ENCODE measurements at regions not wholly inside any gene's neighbourhood (a gene's known extent, or its start where the extent isn't known, plus 50 kb on each side); places are given as distances from the start of the nearest gene placed in this dataset.
A peak's percentile ranks its signal among the peaks of the same experiment; 100 is the strongest.

DNA sequence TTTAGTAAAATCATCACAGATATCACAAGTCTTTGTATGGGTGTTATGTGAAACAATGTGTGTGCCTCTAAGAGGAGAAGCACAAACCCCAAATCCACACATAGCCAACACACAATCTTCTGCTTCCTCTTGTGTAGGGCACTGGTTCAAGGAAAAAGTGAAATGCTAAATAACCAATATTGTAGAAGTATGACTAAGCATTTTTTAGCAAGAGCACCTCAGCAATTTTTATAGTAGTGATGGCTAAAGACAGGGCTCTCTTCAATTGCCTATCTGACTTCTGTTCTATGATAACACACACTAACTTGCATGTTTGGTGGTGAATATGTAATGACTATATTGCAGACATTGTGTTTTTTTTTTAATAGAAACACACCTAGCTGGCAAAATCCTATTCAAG is 997.9 kb upstream of the ALCAM start:
- no peaks in the 10 kb centered on the region for H3K36me3 Mint-ChIP-seq (ENCODE audit: low read depth)
- no peak overlapping the region for H3K27ac Mint-ChIP-seq (ENCODE audit: unreplicated experiment)
- no peak overlapping the region for H3K4me3 Mint-ChIP-seq (ENCODE audit: unreplicated experiment)
- H3K9me3 Mint-ChIP-seq (ENCODE audit: low read depth) = peaks cover 4% of the 10 kb centered on the region
- peaks cover 4% of the 10 kb centered on the region for H3K4me1 Mint-ChIP-seq (ENCODE audit: low read depth)
- no peaks in the 10 kb centered on the region for H3K27me3 Mint-ChIP-seq (ENCODE audit: low read depth)
- no peak for DNase-seq (ENCODE audit: low spot score)
- TF ChIP-seq, protein P1, sequence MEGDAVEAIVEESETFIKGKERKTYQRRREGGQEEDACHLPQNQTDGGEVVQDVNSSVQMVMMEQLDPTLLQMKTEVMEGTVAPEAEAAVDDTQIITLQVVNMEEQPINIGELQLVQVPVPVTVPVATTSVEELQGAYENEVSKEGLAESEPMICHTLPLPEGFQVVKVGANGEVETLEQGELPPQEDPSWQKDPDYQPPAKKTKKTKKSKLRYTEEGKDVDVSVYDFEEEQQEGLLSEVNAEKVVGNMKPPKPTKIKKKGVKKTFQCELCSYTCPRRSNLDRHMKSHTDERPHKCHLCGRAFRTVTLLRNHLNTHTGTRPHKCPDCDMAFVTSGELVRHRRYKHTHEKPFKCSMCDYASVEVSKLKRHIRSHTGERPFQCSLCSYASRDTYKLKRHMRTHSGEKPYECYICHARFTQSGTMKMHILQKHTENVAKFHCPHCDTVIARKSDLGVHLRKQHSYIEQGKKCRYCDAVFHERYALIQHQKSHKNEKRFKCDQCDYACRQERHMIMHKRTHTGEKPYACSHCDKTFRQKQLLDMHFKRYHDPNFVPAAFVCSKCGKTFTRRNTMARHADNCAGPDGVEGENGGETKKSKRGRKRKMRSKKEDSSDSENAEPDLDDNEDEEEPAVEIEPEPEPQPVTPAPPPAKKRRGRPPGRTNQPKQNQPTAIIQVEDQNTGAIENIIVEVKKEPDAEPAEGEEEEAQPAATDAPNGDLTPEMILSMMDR (IDR thresholded peaks at IDR 0.05) = no peak

DNA sequence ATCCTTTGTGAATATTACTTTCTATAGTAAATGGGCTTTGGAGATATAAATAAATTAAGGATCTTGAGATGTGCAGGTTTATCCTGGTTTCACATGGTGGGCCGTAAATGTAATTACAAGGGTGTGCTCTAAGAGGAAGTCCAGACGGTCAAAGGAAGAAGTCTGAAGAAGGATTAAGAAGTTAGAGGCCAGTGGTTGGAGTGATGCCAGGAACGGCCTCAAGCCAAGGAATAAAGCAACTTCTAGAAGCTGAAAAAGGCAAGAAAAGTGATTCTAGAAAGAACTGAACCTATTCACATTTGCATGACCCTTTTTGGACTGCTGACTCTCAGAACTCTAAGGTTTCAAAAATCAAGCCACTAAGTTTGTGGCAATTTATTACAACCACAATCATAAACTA is 981.3 kb upstream of the ALCAM start:
- peaks cover 7% of the 10 kb centered on the region for H3K4me1 Mint-ChIP-seq (ENCODE audit: low read depth)
- H3K27ac Mint-ChIP-seq (ENCODE audit: unreplicated experiment) = no peak overlapping the region
- no peaks in the 10 kb centered on the region for H3K27me3 Mint-ChIP-seq (ENCODE audit: low read depth)
- H3K9me3 Mint-ChIP-seq (ENCODE audit: low read depth) = peaks cover 6% of the 10 kb centered on the region
- DNase-seq (ENCODE audit: low spot score) = no peak
- H3K36me3 Mint-ChIP-seq (ENCODE audit: low read depth) = no peaks in the 10 kb centered on the region
- TF ChIP-seq, protein P1 (IDR thresholded peaks at IDR 0.05) = no peak
- H3K4me3 Mint-ChIP-seq (ENCODE audit: unreplicated experiment) = no peak overlapping the region

DNA sequence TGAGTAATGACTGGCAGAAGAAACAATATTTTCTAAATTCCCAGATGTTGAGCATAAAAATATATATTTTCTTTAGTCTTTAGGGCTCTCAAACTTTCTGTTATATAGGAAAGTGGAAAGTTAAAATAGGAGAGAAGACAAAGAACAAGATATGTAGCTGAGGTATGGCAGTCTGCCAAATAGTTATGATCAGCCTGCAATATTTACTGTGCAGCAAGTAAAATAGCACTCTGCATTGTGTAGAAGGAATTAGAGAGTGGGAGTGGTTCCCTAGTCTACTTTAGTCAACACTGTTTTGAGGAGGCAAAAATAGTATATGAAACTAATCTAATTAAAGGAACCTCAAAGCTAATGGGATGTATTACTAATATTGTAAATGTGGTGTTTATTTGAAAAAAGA is 978.1 kb upstream of the ALCAM start:
- H3K4me1 Mint-ChIP-seq (ENCODE audit: low read depth) = peaks cover 8% of the 10 kb centered on the region
- no peaks in the 10 kb centered on the region for H3K27me3 Mint-ChIP-seq (ENCODE audit: low read depth)
- no peak overlapping the region for H3K4me3 Mint-ChIP-seq (ENCODE audit: unreplicated experiment)
- H3K9me3 Mint-ChIP-seq (ENCODE audit: low read depth) = peaks cover 5% of the 10 kb centered on the region
- TF ChIP-seq, protein P1 (IDR thresholded peaks at IDR 0.05) = no peak
- no peaks in the 10 kb centered on the region for H3K36me3 Mint-ChIP-seq (ENCODE audit: low read depth)
- DNase-seq (ENCODE audit: low spot score) = no peak
- H3K27ac Mint-ChIP-seq (ENCODE audit: unreplicated experiment) = no peak overlapping the region

DNA sequence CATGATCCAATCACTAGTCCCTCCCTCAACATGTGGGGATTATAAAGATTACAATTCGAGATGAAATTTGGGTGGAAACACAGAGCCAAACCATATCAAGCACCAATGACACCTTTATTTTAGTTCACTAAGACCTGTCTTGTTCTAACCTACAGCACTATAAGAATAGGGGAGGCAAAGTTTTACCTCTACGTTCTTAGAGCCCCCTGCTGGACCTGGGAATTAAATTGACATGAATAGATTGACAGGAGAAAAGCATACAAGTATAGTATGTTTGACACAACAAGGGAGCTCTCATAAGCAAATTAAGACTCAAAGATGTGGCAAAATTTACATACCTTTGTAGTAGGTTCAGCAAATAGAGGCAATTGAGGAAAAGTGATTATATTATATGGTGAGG is 974.4 kb upstream of the ALCAM start:
- no peaks in the 10 kb centered on the region for H3K9me3 Mint-ChIP-seq (ENCODE audit: low read depth)
- H3K4me3 Mint-ChIP-seq (ENCODE audit: unreplicated experiment) = no peak overlapping the region
- DNase-seq (ENCODE audit: low spot score) = no peak
- no peaks in the 10 kb centered on the region for H3K36me3 Mint-ChIP-seq (ENCODE audit: low read depth)
- H3K4me1 Mint-ChIP-seq (ENCODE audit: low read depth) = peaks cover 30% of the 10 kb centered on the region
- TF ChIP-seq, protein P1 (IDR thresholded peaks at IDR 0.05) = no peak
- no peak overlapping the region for H3K27ac Mint-ChIP-seq (ENCODE audit: unreplicated experiment)
- no peaks in the 10 kb centered on the region for H3K27me3 Mint-ChIP-seq (ENCODE audit: low read depth)

DNA sequence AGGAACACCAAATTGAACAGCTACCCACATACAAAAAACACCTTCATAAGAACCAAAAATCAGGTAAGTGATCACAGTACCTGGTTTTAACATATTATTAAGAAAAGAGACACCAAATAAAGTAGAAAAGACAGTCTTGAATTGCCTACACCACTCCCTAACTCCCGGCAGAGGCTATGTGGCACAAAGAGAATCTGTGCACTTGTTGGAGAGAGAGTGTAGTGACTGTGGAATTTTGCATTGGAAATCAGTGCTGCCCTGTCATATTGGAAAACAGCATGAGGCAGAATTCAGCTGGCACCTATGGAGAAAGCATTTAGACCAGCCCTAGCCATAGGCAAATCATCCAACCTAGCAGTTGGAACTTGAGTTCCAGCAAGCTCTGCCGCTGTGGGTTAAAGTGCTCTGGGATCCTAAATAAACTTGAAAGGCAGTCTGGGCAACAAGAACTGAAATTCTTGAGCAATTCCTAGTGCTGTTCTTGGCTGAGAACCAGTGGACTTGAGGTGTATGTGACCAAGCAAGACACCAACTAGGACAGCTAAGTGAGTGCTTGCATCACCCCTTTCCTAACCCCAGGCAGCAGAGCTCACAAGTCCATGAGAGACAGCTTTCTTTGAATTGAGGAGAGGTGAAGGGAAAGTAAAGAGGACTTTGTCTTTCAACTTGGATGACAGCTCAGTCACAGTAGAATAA is 969.6 kb upstream of the ALCAM start:
- Mint-ChIP-seq H3K27me3 (ENCODE audit: low read depth) (no peaks in the 10 kb centered on the region), H3K27ac (ENCODE audit: unreplicated experiment) (peak overlapping the region; percentile 72), H3K9me3 (ENCODE audit: low read depth) (peaks cover 16% of the 10 kb centered on the region), H3K4me1 (ENCODE audit: low read depth) (peaks cover 33% of the 10 kb centered on the region), H3K36me3 (ENCODE audit: low read depth) (peaks cover 6% of the 10 kb centered on the region), H3K4me3 (ENCODE audit: unreplicated experiment) (no peak overlapping the region)
- DNase-seq (ENCODE audit: low spot score) = no peak
- TF ChIP-seq, protein P1 (IDR thresholded peaks at IDR 0.05) = no peak
